ENCODE measurements at regions not wholly inside any gene's neighbourhood (a gene's known extent, or its start where the extent isn't known, plus 50 kb on each side); places are given as distances from the start of the nearest gene placed in this dataset.
"Not testable (repeated sequence)": the region's sequence is repeated elsewhere in the genome, so short reads cannot be mapped to it uniquely, and the experiment has no call there.

DNA sequence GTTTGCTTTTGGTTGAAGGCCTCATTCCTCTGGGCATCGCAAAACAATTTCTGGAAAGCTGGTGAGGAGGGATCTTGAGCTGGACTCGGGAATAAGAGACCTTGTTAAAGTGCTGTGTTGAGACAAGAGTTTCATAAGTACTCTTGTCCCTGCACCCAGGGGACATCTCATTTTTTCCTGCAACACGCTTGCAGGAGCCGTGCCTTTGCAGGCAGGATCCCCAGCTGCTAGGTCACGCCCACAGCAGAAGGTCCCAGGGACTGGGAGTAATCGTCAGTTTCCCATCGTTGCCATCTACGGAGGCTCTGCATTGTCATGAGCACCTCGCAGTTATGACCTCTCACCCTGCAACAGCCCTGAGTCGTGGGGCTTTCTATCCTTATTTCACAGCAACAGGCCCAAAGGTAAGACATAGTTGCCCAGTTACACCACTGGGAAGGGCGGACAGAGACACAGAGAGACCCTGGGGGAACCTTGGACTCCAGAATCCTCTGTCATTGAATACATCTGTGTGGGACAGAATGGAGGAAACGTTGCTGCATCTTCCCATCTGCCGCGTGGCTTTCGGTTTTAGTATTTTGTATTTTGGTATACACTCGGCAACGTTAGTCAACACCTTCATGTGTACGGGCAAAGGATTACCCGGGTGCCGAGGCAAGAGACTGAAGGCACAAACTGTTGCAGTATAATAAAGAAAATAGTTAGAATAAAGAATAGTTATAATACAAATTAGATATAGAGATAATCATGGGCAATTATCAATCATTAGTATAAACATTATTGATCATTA lies 60.4 kb upstream of the DMRTB1 start:
- DNase-seq (ENCODE audit: low read depth in 4 of 4, low spot score in 1 of 4) = no peak

- DNase-seq (ENCODE audit: low read depth in 4 of 4, low spot score in 1 of 4) = not testable (repeated sequence)
Observed at GRCh38 chr1:53399370-53400133, 59.6 kb upstream of the DMRTB1 start.

GRCh38 chr1:53400761-53401674 lies 58.2 kb upstream of the DMRTB1 start:
- DNase-seq (ENCODE audit: low read depth in 4 of 4, low spot score in 1 of 4) = no peak

- DNase-seq (ENCODE audit: low read depth in 4 of 4, low spot score in 1 of 4) = no peak
Observed at GRCh38 chr1:53401813-53402745, 57.1 kb upstream of the DMRTB1 start.

DNA sequence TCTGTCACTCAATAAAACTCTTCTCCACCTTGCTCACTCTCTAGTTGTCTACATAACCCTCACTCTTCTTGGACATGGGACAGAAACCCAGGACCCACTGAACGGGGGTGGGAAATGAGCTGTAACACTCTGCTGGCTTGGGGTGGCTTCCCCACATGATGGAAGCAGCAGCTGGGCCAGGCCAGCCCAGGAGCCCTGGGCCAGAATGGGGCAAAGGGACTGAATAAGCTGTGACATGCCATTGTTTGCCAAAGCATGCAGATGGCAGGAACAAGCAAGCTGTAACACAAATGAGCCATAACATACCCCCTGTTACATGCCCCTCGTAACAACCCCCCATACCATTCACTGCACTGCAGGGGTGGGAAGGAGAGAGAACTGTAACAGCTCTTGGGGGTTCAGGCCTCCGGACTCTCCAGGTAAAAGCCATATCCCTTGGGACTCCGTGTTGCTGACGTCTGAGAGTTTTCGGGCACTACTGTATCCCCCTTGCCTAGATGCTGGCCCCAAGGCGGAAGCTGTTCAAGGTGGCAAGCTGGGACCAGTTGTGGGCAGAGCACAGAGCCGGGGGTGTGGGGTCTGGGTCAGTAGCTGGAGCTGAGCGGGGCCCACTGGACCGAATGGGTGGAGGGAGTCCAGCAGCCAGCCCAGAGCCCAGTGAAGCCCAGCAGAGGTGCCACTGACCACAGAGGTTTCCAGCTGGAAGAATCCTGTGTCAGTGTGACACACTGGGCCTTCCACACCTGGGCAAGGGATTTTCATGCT lies 56.1 kb upstream of the DMRTB1 start:
- no peak for DNase-seq (ENCODE audit: low read depth in 4 of 4, low spot score in 1 of 4)

DNA sequence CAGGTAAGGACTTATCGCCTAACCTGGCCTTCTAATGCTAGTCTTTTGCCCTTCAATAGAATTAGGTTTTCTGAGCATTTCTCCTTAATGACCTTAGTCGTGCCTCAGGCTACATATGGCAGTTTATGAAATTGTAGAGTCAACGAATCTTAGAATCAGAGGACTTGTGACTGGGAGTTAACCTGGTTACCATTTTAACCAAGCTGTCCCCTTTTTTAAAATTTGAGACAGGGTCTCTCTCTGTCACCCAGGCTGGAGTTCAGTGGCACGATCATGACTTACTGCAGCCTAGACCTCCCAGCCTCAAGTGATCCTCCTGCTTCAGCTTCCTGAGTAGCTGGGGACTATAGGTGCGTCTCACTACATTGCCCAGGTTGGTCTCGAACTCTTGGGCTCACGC lies 53.5 kb upstream of the DMRTB1 start:
- no peak for DNase-seq (ENCODE audit: low read depth in 4 of 4, low spot score in 1 of 4)

GRCh38 chr1:53406551-53407235 lies 52.5 kb upstream of the DMRTB1 start:
- no peak for DNase-seq (ENCODE audit: low read depth in 4 of 4, low spot score in 1 of 4)

- no peak for DNase-seq (ENCODE audit: low read depth in 4 of 4, low spot score in 1 of 4)
Observed at GRCh38 chr1:53408013-53408754, 51.0 kb upstream of the DMRTB1 start.

DNA sequence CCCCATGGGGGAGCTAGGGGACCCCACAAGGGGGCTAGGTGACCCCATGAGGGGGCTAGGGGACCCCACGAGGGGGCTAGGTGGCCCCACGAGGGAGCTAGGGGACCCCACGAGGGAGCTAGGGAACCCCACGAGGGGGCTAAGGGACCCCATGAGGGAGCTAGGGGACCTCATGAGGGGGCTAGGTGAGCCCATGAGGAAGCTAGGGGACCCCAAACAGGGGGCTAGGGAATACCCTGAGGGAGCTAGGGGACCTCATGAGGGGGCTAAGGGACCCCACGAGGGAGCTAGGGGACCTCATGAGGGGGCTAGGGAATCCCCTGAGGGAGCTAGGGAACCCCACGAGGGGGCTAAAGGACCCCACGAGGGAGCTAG lies 50.5 kb upstream of the DMRTB1 start:
- DNase-seq (ENCODE audit: low read depth in 4 of 4, low spot score in 1 of 4) = no peak

DNA sequence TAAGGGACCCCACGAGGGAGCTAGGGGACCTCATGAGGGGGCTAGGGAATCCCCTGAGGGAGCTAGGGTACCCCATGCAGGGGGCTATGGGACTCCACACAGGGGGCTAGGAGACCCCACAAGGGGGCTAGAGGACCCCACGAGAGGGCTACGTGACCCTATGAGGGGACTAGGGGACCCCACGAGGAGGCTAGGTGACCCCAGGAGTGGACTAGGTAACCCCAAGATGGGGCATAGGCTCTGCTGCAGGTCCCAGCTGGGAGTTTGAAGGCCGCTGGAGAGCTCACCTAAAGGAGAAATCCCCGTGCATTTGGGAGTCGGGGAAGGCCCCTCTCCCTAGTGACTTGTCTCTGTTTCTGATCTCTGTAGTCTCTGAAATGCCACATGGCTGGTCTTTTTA lies 50.0 kb upstream of the DMRTB1 start:
- no peak for DNase-seq (ENCODE audit: low read depth in 4 of 4, low spot score in 1 of 4)
